C1 segment of cervical spinal cord (tissue), 14 donors: ENCODE measurements at regions not wholly inside any gene's neighbourhood (a gene's known extent, or its start where the extent isn't known, plus 50 kb on each side); places are given as distances from the start of the nearest gene placed in this dataset.
"Not testable (repeated sequence)": the region's sequence is repeated elsewhere in the genome, so short reads cannot be mapped to it uniquely, and the experiment has no call there.

Experiments
- DNase-seq, 14 donors: peaks; one replicate each; lab custom pipeline; 2025; lab: John Stamatoyannopoulos, UW

- DNase-seq, result no peak
Measured at GRCh38 chr1:147071142-147071541, 101.1 kb downstream of the PRKAB2 start.

- DNase-seq, result no peak
Measured at GRCh38 chr1:147062956-147063355, 109.3 kb downstream of the PRKAB2 start.

- not testable (repeated sequence) for DNase-seq
Measured at GRCh38 chr1:147061880-147062279, 110.4 kb downstream of the PRKAB2 start.

GRCh38 chr1:147053269-147053668, 115.1 kb downstream of the NBPF12 start:
- no peak for DNase-seq

GRCh38 chr1:147052677-147053076, 114.6 kb downstream of the NBPF12 start:
- no peak for DNase-seq

DNA sequence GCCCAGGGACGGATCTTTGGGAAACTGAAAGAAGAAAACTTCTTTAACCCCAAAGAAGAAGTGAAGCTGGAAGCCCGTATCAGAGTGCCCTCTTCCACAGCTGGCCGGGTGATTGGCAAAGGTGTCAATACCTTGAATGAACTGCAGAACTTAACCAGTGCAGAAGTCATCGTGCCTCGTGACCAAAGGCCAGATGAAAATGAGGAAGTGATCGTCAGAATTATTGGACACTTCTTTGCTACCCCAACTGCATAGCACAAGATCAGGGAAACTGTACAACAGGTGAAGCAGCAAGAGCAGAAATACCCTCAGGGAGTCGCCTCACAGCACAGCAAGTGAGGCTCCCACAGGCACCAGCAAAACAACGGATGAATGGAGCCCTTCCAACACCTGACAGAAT, 114.0 kb downstream of the NBPF12 start:
- no peak for DNase-seq

DNA sequence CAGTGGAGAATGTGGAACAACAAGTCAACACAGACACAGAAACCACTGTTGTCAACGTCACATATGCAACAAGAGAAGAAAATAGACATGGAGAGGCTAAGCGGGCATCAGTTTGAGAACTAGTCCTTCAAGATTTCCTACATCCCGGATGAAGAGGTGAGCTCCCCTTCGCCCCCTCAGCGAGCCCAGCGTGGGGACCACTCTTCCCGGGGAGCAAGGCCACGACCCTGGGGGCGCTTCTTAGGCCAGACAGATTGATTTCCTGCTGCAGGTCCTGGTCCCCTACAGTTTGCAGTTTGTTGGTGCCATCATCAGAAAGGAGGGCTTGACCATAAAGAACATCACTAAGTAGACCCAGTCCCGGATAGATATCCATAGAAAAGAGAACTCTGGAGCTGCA, 113.0 kb downstream of the NBPF12 start:
- no peak for DNase-seq

DNA sequence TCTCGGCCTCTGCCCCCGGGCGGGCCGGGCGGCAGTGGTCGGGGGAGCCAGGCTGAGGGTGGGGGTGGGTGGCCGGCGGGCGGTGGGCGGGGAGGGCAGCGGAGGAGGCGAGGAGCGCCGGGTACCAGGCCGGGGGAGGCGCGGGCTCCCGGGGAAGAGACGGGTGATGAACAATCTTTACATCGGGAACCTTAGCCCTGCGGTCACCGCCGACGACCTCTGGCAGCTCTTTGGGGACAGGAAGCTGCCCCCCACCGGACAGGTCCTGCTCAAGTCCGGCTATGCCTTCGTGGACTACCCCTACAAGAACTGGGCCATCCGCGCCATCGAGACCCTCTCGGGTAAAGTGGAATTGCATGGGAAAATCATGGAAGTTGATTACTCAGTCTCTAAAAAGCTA, 112.5 kb downstream of the NBPF12 start:
- no peak for DNase-seq

DNA sequence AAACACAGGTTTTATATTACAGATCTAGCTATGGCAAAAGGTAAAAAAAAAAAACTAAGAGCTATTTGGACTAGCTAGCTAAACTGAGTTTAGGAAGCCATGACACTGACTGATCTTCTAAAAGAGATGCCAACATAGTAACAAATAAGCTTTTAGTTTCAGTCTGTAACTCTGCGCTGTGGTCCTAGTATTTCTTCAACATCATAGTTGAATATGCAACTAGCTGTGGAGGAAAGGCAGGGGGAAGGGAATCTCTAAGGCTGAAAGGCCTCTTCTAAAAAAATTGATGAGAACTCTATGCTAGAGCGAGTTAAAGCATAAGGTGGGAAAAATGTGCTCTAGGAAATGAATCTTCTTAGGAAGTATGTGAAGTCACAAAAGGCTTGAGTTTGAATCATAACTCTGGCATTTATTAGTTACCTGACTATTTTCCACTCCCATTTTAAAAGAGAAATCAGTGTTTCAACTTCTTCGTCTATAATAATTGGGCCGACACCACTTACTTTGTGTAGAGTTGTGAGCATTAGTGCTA, 108.8 kb downstream of the NBPF12 start:
- not testable (repeated sequence) for DNase-seq

DNA sequence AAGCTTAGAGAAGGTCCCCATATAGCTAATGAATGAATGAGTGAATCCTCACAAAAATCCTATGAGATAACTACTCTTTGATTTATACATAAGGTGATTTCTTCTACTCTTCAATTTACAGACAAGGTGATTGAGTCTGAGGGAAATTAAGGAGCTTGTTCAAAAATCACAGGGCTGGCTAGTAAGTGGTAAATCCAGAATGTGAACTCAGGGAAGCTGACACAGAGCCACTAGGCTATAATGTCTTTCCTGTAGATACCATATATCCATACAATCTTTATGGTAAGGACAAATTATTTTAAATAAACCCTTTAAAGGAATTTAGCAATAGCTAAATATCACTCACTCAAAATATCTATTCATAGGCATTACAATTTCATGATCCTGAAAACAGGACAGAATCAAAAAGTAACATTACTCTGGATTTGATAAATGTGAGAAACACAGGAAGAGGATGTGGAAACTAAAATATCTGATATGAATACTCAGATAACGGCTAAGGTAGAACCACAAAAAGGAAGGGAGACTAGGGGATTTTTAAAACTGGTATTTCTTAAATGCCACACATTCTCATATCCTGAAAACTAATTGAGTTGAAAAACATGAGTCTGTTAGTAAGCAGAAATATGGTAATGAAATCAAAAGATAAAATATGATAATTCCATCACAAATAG, 108.2 kb downstream of the NBPF12 start:
- DNase-seq, result no peak
